ENCODE measurements at regions not wholly inside any gene's neighbourhood (a gene's known extent, or its start where the extent isn't known, plus 50 kb on each side); places are given as distances from the start of the nearest gene placed in this dataset.

GRCh38 chr6:22095836-22096235 lies 201.0 kb downstream of the PRL start:
- no peak for ATAC-seq
- no peak for TF ChIP-seq TCF4 (CRISPR knock-in tag; IDR thresholded peaks at IDR 0.05; ENCODE audit: borderline replicate concordance)

GRCh38 chr6:22098601-22099031 lies 198.2 kb downstream of the PRL start:
- no peak for ATAC-seq
- no peak for TF ChIP-seq ESRRG (CRISPR knock-in tag; IDR thresholded peaks at IDR 0.05)
- TF ChIP-seq ISL1 (CRISPR knock-in tag; IDR thresholded peaks at IDR 0.05) = no peak
- no peak for TF ChIP-seq ARNTL (CRISPR knock-in tag; IDR thresholded peaks at IDR 0.05; ENCODE audit: borderline replicate concordance, low read depth)
- no peak for TF ChIP-seq ZNF8 (CRISPR knock-in tag; IDR thresholded peaks at IDR 0.05)
- no peak for TF ChIP-seq ZFP30 (CRISPR knock-in tag; IDR thresholded peaks at IDR 0.05)
- TF ChIP-seq ZNF565 (CRISPR knock-in tag; conservative IDR thresholded peaks at IDR 0.05; ENCODE audit: low read depth) = no peak
- TF ChIP-seq ZC3H10 (CRISPR knock-in tag; IDR thresholded peaks at IDR 0.05) = no peak
- no peak for TF ChIP-seq TCF4 (CRISPR knock-in tag; IDR thresholded peaks at IDR 0.05; ENCODE audit: borderline replicate concordance)
- no peak for TF ChIP-seq ZFP3 (CRISPR knock-in tag; IDR thresholded peaks at IDR 0.05)
- no peak for TF ChIP-seq SNAI2 (CRISPR knock-in tag; IDR thresholded peaks at IDR 0.05)
- TF ChIP-seq CSDC2 (CRISPR knock-in tag; IDR thresholded peaks at IDR 0.05) = no peak
- TF ChIP-seq RARB (CRISPR knock-in tag; IDR thresholded peaks at IDR 0.05) = no peak
- no peak for TF ChIP-seq POU6F1 (CRISPR knock-in tag; IDR thresholded peaks at IDR 0.05; ENCODE audit: borderline replicate concordance, low read depth)
- no peak for TF ChIP-seq GLIS3 (CRISPR knock-in tag; IDR thresholded peaks at IDR 0.05)
- TF ChIP-seq ZNF70 (CRISPR knock-in tag; IDR thresholded peaks at IDR 0.05) = no peak
- no peak for TF ChIP-seq CREB5 (CRISPR knock-in tag; IDR thresholded peaks at IDR 0.05; ENCODE audit: low read depth)
- TF ChIP-seq, protein P1, sequence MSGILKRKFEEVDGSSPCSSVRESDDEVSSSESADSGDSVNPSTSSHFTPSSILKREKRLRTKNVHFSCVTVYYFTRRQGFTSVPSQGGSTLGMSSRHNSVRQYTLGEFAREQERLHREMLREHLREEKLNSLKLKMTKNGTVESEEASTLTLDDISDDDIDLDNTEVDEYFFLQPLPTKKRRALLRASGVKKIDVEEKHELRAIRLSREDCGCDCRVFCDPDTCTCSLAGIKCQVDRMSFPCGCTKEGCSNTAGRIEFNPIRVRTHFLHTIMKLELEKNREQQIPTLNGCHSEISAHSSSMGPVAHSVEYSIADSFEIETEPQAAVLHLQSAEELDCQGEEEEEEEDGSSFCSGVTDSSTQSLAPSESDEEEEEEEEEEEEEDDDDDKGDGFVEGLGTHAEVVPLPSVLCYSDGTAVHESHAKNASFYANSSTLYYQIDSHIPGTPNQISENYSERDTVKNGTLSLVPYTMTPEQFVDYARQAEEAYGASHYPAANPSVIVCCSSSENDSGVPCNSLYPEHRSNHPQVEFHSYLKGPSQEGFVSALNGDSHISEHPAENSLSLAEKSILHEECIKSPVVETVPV (CRISPR knock-in tag; IDR thresholded peaks at IDR 0.05) = no peak

GRCh38 chr6:22099231-22099630 lies 197.6 kb downstream of the PRL start:
- TF ChIP-seq CREB5 (CRISPR knock-in tag; IDR thresholded peaks at IDR 0.05; ENCODE audit: low read depth) (no peak), TCF4 (CRISPR knock-in tag; IDR thresholded peaks at IDR 0.05; ENCODE audit: borderline replicate concordance) (no peak), ZNF8 (CRISPR knock-in tag; IDR thresholded peaks at IDR 0.05) (no peak), ZNF70 (CRISPR knock-in tag; IDR thresholded peaks at IDR 0.05) (no peak), TOX (CRISPR knock-in tag; IDR thresholded peaks at IDR 0.05; ENCODE audit: borderline replicate concordance) (no peak), RARB (CRISPR knock-in tag; IDR thresholded peaks at IDR 0.05) (no peak), ZC3H10 (CRISPR knock-in tag; IDR thresholded peaks at IDR 0.05) (no peak), CSDC2 (CRISPR knock-in tag; IDR thresholded peaks at IDR 0.05) (no peak), TSHZ2 (CRISPR knock-in tag; IDR thresholded peaks at IDR 0.05) (no peak), ZFP30 (CRISPR knock-in tag; IDR thresholded peaks at IDR 0.05) (no peak), SNAI2 (CRISPR knock-in tag; IDR thresholded peaks at IDR 0.05) (no peak), OSR1 (CRISPR knock-in tag; IDR thresholded peaks at IDR 0.05) (no peak)
- TF ChIP-seq, protein P2, sequence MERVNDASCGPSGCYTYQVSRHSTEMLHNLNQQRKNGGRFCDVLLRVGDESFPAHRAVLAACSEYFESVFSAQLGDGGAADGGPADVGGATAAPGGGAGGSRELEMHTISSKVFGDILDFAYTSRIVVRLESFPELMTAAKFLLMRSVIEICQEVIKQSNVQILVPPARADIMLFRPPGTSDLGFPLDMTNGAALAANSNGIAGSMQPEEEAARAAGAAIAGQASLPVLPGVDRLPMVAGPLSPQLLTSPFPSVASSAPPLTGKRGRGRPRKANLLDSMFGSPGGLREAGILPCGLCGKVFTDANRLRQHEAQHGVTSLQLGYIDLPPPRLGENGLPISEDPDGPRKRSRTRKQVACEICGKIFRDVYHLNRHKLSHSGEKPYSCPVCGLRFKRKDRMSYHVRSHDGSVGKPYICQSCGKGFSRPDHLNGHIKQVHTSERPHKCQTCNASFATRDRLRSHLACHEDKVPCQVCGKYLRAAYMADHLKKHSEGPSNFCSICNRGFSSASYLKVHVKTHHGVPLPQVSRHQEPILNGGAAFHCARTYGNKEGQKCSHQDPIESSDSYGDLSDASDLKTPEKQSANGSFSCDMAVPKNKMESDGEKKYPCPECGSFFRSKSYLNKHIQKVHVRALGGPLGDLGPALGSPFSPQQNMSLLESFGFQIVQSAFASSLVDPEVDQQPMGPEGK (CRISPR knock-in tag; IDR thresholded peaks at IDR 0.05; ENCODE audit: borderline replicate concordance) = no peak
- peak; percentile 24; the same call in 1 of the 3 replicates for ATAC-seq
